ENCODE measurements at regions not wholly inside any gene's neighbourhood (a gene's known extent, or its start where the extent isn't known, plus 50 kb on each side); places are given as distances from the start of the nearest gene placed in this dataset.

GRCh38 chr9:30977965-30978364 is 1406.5 kb upstream of the ACO1 start:
- TF ChIP-seq HNRNPL (IDR thresholded peaks at IDR 0.05; ENCODE audit: low read depth, low read length) (no peak), TCF7L2 (IDR thresholded peaks at IDR 0.05; ENCODE audit: low read depth, low read length) (no peak), BHLHE40 (IDR thresholded peaks at IDR 0.05; ENCODE audit: low read length) (no peak), ZNF577 (CRISPR knock-in tag; IDR thresholded peaks at IDR 0.05; ENCODE audit: borderline replicate concordance, low read depth) (no peak), SUZ12 (IDR thresholded peaks at IDR 0.05; ENCODE audit: low read depth, low read length) (no peak), ZBTB37 (CRISPR knock-in tag; IDR thresholded peaks at IDR 0.05) (no peak), ASH2L (IDR thresholded peaks at IDR 0.05; ENCODE audit: insufficient read length, low read depth, low read length) (no peak), ZFP41 (CRISPR knock-in tag; IDR thresholded peaks at IDR 0.05; ENCODE audit: borderline replicate concordance) (no peak)
